ENCODE measurements at regions not wholly inside any gene's neighbourhood (a gene's known extent, or its start where the extent isn't known, plus 50 kb on each side); places are given as distances from the start of the nearest gene placed in this dataset.

DNA sequence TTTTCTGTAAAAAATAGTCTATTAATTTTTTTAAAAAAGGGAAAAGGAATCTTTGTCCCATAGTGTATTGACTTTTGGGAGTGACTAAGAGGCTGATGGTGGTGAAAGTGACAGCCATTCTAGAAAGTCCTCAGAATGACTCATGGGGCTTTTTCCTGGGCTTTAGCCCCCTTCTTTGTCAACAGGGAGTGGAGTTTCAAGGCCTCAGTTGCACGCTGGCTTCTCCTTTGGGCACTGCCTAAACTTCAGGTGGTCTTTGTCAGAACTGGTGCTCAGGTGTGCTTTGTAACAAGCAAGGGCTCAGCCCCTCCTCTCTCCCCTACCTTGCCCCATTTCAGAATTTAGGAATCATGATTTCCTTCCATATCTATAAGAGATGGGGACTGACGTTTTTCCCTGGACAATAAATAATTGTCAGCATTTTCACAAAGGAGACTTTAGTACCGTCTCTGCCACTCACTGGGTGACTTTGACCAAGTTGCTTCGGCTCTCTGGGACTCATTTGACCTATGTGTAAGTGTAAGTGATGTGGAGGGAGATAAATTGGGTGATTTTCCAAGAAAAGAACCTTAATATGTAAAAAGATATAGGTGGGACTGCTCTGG lies 61.2 kb upstream of the IGFBP2 start:
- H3K9ac ChIP-seq (ENCODE audit: low read length) = no peak overlapping the region
- H3K27me3 ChIP-seq (ENCODE audit: insufficient read depth, low read depth, low read length) = no peaks in the 10 kb centered on the region
- no peaks in the 10 kb centered on the region for H3K9me3 ChIP-seq (ENCODE audit: low read length)
- H2AFZ ChIP-seq (ENCODE audit: low read depth, low read length) = no peak overlapping the region
- no peaks in the 10 kb centered on the region for H3F3A ChIP-seq (ENCODE audit: insufficient read depth, low read length, poor library complexity, severe bottlenecking)
- no peak overlapping the region for H3K27ac ChIP-seq (ENCODE audit: low read length)
- no peak overlapping the region for H3K4me3 ChIP-seq (ENCODE audit: low read length)
- H3K9me2 ChIP-seq (ENCODE audit: insufficient read depth, low read length) = no peaks in the 10 kb centered on the region
- TF ChIP-seq SMC3 (conservative IDR thresholded peaks at IDR 0.05; ENCODE audit: poor library complexity) (no peak), TAF1 (IDR thresholded peaks at IDR 0.05; ENCODE audit: low read depth) (no peak), POLR2AphosphoS5 (IDR thresholded peaks at IDR 0.05) (no peak), MXI1 (conservative IDR thresholded peaks at IDR 0.05; ENCODE audit: poor library complexity, severe bottlenecking) (no peak), REST (IDR thresholded peaks at IDR 0.05; ENCODE audit: borderline replicate concordance) (no peak), EP300 (conservative IDR thresholded peaks at IDR 0.05; ENCODE audit: poor library complexity, severe bottlenecking) (no peak), EZH2 (IDR thresholded peaks at IDR 0.05; ENCODE audit: borderline replicate concordance, insufficient read depth, low read length, poor library complexity, severe bottlenecking) (no peak), RAD21 (conservative IDR thresholded peaks at IDR 0.05) (no peak)
- TF ChIP-seq, protein P1, sequence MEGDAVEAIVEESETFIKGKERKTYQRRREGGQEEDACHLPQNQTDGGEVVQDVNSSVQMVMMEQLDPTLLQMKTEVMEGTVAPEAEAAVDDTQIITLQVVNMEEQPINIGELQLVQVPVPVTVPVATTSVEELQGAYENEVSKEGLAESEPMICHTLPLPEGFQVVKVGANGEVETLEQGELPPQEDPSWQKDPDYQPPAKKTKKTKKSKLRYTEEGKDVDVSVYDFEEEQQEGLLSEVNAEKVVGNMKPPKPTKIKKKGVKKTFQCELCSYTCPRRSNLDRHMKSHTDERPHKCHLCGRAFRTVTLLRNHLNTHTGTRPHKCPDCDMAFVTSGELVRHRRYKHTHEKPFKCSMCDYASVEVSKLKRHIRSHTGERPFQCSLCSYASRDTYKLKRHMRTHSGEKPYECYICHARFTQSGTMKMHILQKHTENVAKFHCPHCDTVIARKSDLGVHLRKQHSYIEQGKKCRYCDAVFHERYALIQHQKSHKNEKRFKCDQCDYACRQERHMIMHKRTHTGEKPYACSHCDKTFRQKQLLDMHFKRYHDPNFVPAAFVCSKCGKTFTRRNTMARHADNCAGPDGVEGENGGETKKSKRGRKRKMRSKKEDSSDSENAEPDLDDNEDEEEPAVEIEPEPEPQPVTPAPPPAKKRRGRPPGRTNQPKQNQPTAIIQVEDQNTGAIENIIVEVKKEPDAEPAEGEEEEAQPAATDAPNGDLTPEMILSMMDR (IDR thresholded peaks at IDR 0.05; ENCODE audit: poor library complexity, severe bottlenecking) = no peak
- no peaks in the 10 kb centered on the region for H4K20me1 ChIP-seq (ENCODE audit: insufficient read depth)
- H3K4me2 ChIP-seq (ENCODE audit: low read length) = no peak overlapping the region
- no peaks in the 10 kb centered on the region for H3K36me3 ChIP-seq (ENCODE audit: insufficient read depth, low read length)
- no peaks in the 10 kb centered on the region for H3K79me2 ChIP-seq (replicated peaks; ENCODE audit: insufficient read depth, low read length)

GRCh38 chr2:216572582-216573578 lies 60.3 kb upstream of the IGFBP2 start:
- no peaks in the 10 kb centered on the region for H3K9me3 ChIP-seq (ENCODE audit: low read length)
- H3K27me3 ChIP-seq (ENCODE audit: insufficient read depth, low read depth, low read length) = no peaks in the 10 kb centered on the region
- H4K20me1 ChIP-seq (ENCODE audit: insufficient read depth) = no peaks in the 10 kb centered on the region
- H3K79me2 ChIP-seq (replicated peaks; ENCODE audit: insufficient read depth, low read length) = no peaks in the 10 kb centered on the region
- H3K4me2 ChIP-seq (ENCODE audit: low read length) = no peak overlapping the region
- H3K4me3 ChIP-seq (ENCODE audit: low read length) = no peak overlapping the region
- H3K27ac ChIP-seq (ENCODE audit: low read length) = no peak overlapping the region
- H3K36me3 ChIP-seq (ENCODE audit: insufficient read depth, low read length) = no peaks in the 10 kb centered on the region
- TF ChIP-seq REST (IDR thresholded peaks at IDR 0.05; ENCODE audit: borderline replicate concordance) (no peak), SMC3 (conservative IDR thresholded peaks at IDR 0.05; ENCODE audit: poor library complexity) (no peak), RAD21 (conservative IDR thresholded peaks at IDR 0.05) (no peak), EZH2 (IDR thresholded peaks at IDR 0.05; ENCODE audit: borderline replicate concordance, insufficient read depth, low read length, poor library complexity, severe bottlenecking) (no peak), TAF1 (IDR thresholded peaks at IDR 0.05; ENCODE audit: low read depth) (no peak), POLR2AphosphoS5 (IDR thresholded peaks at IDR 0.05) (no peak), MXI1 (conservative IDR thresholded peaks at IDR 0.05; ENCODE audit: poor library complexity, severe bottlenecking) (no peak), EP300 (conservative IDR thresholded peaks at IDR 0.05; ENCODE audit: poor library complexity, severe bottlenecking) (no peak)
- TF ChIP-seq, protein P1 (IDR thresholded peaks at IDR 0.05; ENCODE audit: poor library complexity, severe bottlenecking) = no peak
- no peak overlapping the region for H2AFZ ChIP-seq (ENCODE audit: low read depth, low read length)
- no peak overlapping the region for H3K9ac ChIP-seq (ENCODE audit: low read length)
- no peaks in the 10 kb centered on the region for H3K9me2 ChIP-seq (ENCODE audit: insufficient read depth, low read length)
- H3F3A ChIP-seq (ENCODE audit: insufficient read depth, low read length, poor library complexity, severe bottlenecking) = no peaks in the 10 kb centered on the region
